ENCODE measurements at regions not wholly inside any gene's neighbourhood (a gene's known extent, or its start where the extent isn't known, plus 50 kb on each side); places are given as distances from the start of the nearest gene placed in this dataset.

- TF ChIP-seq, protein P1, sequence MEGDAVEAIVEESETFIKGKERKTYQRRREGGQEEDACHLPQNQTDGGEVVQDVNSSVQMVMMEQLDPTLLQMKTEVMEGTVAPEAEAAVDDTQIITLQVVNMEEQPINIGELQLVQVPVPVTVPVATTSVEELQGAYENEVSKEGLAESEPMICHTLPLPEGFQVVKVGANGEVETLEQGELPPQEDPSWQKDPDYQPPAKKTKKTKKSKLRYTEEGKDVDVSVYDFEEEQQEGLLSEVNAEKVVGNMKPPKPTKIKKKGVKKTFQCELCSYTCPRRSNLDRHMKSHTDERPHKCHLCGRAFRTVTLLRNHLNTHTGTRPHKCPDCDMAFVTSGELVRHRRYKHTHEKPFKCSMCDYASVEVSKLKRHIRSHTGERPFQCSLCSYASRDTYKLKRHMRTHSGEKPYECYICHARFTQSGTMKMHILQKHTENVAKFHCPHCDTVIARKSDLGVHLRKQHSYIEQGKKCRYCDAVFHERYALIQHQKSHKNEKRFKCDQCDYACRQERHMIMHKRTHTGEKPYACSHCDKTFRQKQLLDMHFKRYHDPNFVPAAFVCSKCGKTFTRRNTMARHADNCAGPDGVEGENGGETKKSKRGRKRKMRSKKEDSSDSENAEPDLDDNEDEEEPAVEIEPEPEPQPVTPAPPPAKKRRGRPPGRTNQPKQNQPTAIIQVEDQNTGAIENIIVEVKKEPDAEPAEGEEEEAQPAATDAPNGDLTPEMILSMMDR (IDR thresholded peaks at IDR 0.05; ENCODE audit: insufficient read depth, low read length) = no peak
- no peak for DNase-seq (ENCODE audit: low read depth)
- H3K4me3 ChIP-seq (ENCODE audit: low read depth, low read length) = no peak overlapping the region
Measured at GRCh38 chr5:44933686-44934085, 124.9 kb downstream of the MRPS30 start.

DNA sequence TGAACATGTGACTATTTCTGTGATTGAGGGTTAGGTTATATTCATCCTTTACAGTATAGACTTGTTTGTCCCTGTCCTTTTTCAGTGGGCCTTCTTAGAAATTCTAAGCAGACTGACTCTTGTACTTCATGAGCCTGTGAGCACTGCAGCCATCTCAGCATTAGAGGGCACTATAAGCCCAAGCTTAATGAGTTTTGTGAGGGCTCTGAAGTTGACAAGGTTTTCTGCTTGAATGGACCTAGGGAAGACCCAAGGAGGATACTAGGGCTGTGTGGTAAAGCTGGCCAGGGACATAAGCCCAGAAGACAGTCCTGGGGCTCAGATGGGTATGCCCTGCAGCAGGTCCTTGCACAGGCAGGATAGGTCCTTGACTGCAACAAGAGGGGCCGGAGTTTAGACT is 126.5 kb downstream of the MRPS30 start:
- TF ChIP-seq, protein P1 (IDR thresholded peaks at IDR 0.05; ENCODE audit: insufficient read depth, low read length) = no peak
- DNase-seq (ENCODE audit: low read depth) = no peak

DNA sequence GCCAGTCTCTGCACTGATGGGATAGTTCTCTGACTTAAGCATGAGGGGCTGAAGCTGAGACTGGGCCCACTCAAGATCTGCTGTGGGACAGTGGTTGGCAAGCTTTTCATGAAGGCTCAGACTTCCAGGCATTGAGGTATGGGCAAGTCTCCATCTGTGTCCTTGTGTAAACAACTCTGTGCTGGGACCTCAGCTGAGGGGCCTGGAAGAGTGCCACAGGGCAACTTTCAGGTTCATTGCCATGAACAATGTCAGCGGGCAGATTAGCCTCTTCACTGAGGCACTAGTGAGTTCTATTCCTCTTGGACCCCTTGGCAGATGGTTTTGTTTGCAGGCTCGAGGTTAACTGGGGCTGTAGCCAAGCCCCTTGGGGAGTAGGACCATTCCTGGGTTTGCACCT is 127.1 kb downstream of the MRPS30 start:
- DNase-seq (ENCODE audit: low read depth) = no peak
- TF ChIP-seq, protein P1 (IDR thresholded peaks at IDR 0.05; ENCODE audit: insufficient read depth, low read length) = no peak
- H3K4me3 ChIP-seq (ENCODE audit: low read depth, low read length) = no peak overlapping the region

More for the DNA sequence above, 126.5 kb downstream of the MRPS30 start:
- H3K4me3 ChIP-seq (ENCODE audit: low read depth, low read length) = no peak overlapping the region

- DNase-seq (ENCODE audit: low read depth) = no peak
- H3K4me3 ChIP-seq (ENCODE audit: low read depth, low read length) = no peak overlapping the region
- TF ChIP-seq, protein P1 (IDR thresholded peaks at IDR 0.05; ENCODE audit: insufficient read depth, low read length) = no peak
Measured at GRCh38 chr5:44942524-44943001, 133.8 kb downstream of the MRPS30 start.

GRCh38 chr5:44943647-44944046 is 134.9 kb downstream of the MRPS30 start:
- DNase-seq (ENCODE audit: low read depth) = no peak
- no peak overlapping the region for H3K4me3 ChIP-seq (ENCODE audit: low read depth, low read length)
- TF ChIP-seq, protein P1 (IDR thresholded peaks at IDR 0.05; ENCODE audit: insufficient read depth, low read length) = no peak

GRCh38 chr5:44945743-44946142 is 137.0 kb downstream of the MRPS30 start:
- no peak overlapping the region for H3K4me3 ChIP-seq (ENCODE audit: low read depth, low read length)
- TF ChIP-seq, protein P1 (IDR thresholded peaks at IDR 0.05; ENCODE audit: insufficient read depth, low read length) = no peak
- DNase-seq (ENCODE audit: low read depth) = no peak

GRCh38 chr5:44949687-44950086 is 140.9 kb downstream of the MRPS30 start:
- DNase-seq (ENCODE audit: low read depth) = no peak
- TF ChIP-seq, protein P1 (IDR thresholded peaks at IDR 0.05; ENCODE audit: insufficient read depth, low read length) = no peak
- no peak overlapping the region for H3K4me3 ChIP-seq (ENCODE audit: low read depth, low read length)

All from fibroblast of the aortic adventitia (primary cell).